DND-41 (cell line): ENCODE measurements at regions not wholly inside any gene's neighbourhood (a gene's known extent, or its start where the extent isn't known, plus 50 kb on each side); places are given as distances from the start of the nearest gene placed in this dataset.

ENCODE experiments used
- ATAC-seq: fragments of 200-7000 bp; cut with Tn5 transposase; 3 replicates; pipeline ENCODE4 v1.9.1; 2021; ENCODE audit warnings: low read depth; ENCODE audit not compliant: insufficient read depth
- DNase-seq: peaks from one replicate; pipeline ENCODE4 v3.0.0-alpha.2; 2020
- H2AFZ ChIP-seq: 2 replicates; pipeline ENCODE4 v1.6.0; 2012; ENCODE audit warnings: low read depth, low read length
- H3K27ac ChIP-seq: 2 replicates; pipeline ENCODE4 v1.5.1; 2012; ENCODE audit warnings: low read length, inconsistent platforms
- H3K27me3 ChIP-seq: fragments of 200-600 bp; sonication (generic); 2 replicates; pipeline ENCODE4 v1.6.0; 2012; ENCODE audit warnings: low read length, mild to moderate bottlenecking, inconsistent platforms; ENCODE audit not compliant: insufficient read depth, poor library complexity
- H3K36me3 ChIP-seq: 2 replicates; pipeline ENCODE4 v1.5.1; 2012; ENCODE audit warnings: low read length, inconsistent platforms; ENCODE audit not compliant: insufficient read depth
- H3K4me1 ChIP-seq: 2 replicates; pipeline ENCODE4 v1.5.1; 2012; ENCODE audit warnings: mild to moderate bottlenecking, low read length; ENCODE audit not compliant: insufficient read depth
- H3K4me2 ChIP-seq: 2 replicates; pipeline ENCODE4 v1.6.0; 2012; ENCODE audit warnings: mild to moderate bottlenecking, moderate library complexity, low read length, inconsistent platforms; ENCODE audit not compliant: insufficient read depth
- H3K4me3 ChIP-seq, 2 experiments: fragments of 200-600 bp in 1 of 2; shearing (Covaris generic) in 1 of 2; 2 replicates each; pipeline ENCODE4 v1.5.1; 2012 to 2016; ENCODE audit warnings: inconsistent platforms in 2 of 2, low read length in 2 of 2, mild to moderate bottlenecking in 2 of 2, low read depth in 1 of 2, moderate library complexity in 1 of 2
- H3K79me2 ChIP-seq: 2 replicates; pipeline ENCODE4 v1.6.0; 2012; ENCODE audit warnings: low read length, inconsistent platforms; ENCODE audit not compliant: insufficient read depth
- H3K9ac ChIP-seq: 2 replicates; pipeline ENCODE4 v1.6.0; 2012; ENCODE audit warnings: low read depth, mild to moderate bottlenecking, inconsistent platforms, low read length, moderate library complexity
- H3K9me3 ChIP-seq: 2 replicates; pipeline ENCODE4 v1.5.1; 2012; ENCODE audit warnings: low read length, moderate library complexity, mild to moderate bottlenecking, inconsistent platforms; ENCODE audit not compliant: insufficient read depth, severe bottlenecking
- H4K20me1 ChIP-seq: 2 replicates; pipeline ENCODE4 v1.6.0; 2012; ENCODE audit warnings: low read length; ENCODE audit not compliant: insufficient read depth
- CTCF ChIP-seq: IDR thresholded peaks from 2 replicates; pipeline ENCODE4 v1.5.1; 2012; ENCODE audit warnings: borderline replicate concordance, low read length, moderate library complexity, mild to moderate bottlenecking; ENCODE audit not compliant: poor library complexity, severe bottlenecking; ENCODE audit errors: extremely low read depth
- EZH2 ChIP-seq: IDR thresholded peaks from 3 replicates; pipeline ENCODE4 v1.6.1; 2012; ENCODE audit warnings: borderline replicate concordance, low read depth, mild to moderate bottlenecking, moderate library complexity, low read length, inconsistent platforms; ENCODE audit not compliant: severe bottlenecking

DNA sequence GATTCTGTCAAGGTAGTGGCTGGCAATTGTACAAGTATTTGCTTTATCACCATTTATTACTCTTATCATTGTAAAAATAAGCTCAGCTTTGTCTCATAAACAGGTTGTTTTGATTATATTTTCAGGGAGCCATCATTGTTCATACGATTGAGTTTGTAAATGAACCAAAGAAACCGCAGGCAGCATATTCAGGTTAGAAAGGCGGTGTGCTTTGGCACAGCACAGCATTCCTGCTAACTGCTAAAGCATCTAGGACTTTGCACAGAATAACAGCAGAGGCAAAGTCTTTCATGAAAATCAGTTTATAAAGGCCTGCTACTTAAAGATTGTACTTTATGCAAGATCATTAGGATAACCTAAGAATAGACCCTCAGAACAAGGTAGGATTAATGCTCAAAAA, 281.5 kb upstream of the SLC24A2 start:
- Histone ChIP-seq H3K4me1 (peaks cover 19% of the 10 kb centered on the region), H3K4me3 (no peak overlapping the region), H3K27ac (no peak overlapping the region), H3K27me3 (no peaks in the 10 kb centered on the region), H2AFZ (no peak overlapping the region), H3K36me3 (no peaks in the 10 kb centered on the region), H3K79me2 (no peaks in the 10 kb centered on the region), H3K4me2 (no peak overlapping the region), H4K20me1 (no peaks in the 10 kb centered on the region), H3K9me3 (no peaks in the 10 kb centered on the region), H3K9ac (no peak overlapping the region)
- DNase-seq (no peak), ATAC-seq (no peak)
- TF ChIP-seq EZH2 (no peak), CTCF (no peak)

GRCh38 chr9:20065796-20066700, 277.2 kb upstream of the SLC24A2 start:
- no peak overlapping the region for H2AFZ ChIP-seq
- TF ChIP-seq EZH2 (no peak), CTCF (no peak)

GRCh38 chr9:20065046-20065445, 276.2 kb upstream of the SLC24A2 start:
- Histone ChIP-seq H3K9ac (no peak overlapping the region), H3K36me3 (no peaks in the 10 kb centered on the region), H3K4me2 (no peak overlapping the region), H3K4me3 (no peak overlapping the region), H3K79me2 (no peaks in the 10 kb centered on the region), H3K27ac (peak overlapping the region; percentile 46), H3K4me1 (peaks cover 29% of the 10 kb centered on the region), H3K9me3 (no peaks in the 10 kb centered on the region), H3K27me3 (no peaks in the 10 kb centered on the region), H2AFZ (no peak overlapping the region), H4K20me1 (no peaks in the 10 kb centered on the region)
- no peak for DNase-seq
- no peak for TF ChIP-seq CTCF
- no peak for TF ChIP-seq EZH2
- ATAC-seq: no peak

More at GRCh38 chr9:20065796-20066700, 277.2 kb upstream of the SLC24A2 start:
- Histone ChIP-seq H3K9me3 (no peaks in the 10 kb centered on the region), H3K79me2 (no peaks in the 10 kb centered on the region), H3K9ac (no peak overlapping the region), H3K27me3 (no peaks in the 10 kb centered on the region), H3K4me2 (peak overlapping the region; percentile 20), H3K27ac (peak overlapping the region; percentile 53; the same call in 1 of the 2 replicates), H3K36me3 (no peaks in the 10 kb centered on the region), H3K4me1 (peaks cover 29% of the 10 kb centered on the region), H3K4me3 (no peak overlapping the region), H4K20me1 (no peaks in the 10 kb centered on the region)
- DNase-seq: peak; percentile 55
- ATAC-seq: peak; percentile 99
